ENCODE measurements at regions not wholly inside any gene's neighbourhood (a gene's known extent, or its start where the extent isn't known, plus 50 kb on each side); places are given as distances from the start of the nearest gene placed in this dataset.

GRCh38 chr4:104975617-104976016 lies 171.1 kb upstream of the TET2 start:
- H3K4me2 ChIP-seq (ENCODE audit: low read length) = no peak overlapping the region
- TF ChIP-seq EZH2 (IDR thresholded peaks at IDR 0.05; ENCODE audit: borderline replicate concordance, low read length) = no peak
- TF ChIP-seq CTCF (IDR thresholded peaks at IDR 0.05; ENCODE audit: low read length) = no peak
- H3K36me3 ChIP-seq (ENCODE audit: insufficient read depth, low read length) = no peaks in the 10 kb centered on the region
- no peaks in the 10 kb centered on the region for H3F3A ChIP-seq (ENCODE audit: insufficient read depth, low read length)
- no peaks in the 10 kb centered on the region for H3K79me2 ChIP-seq (ENCODE audit: insufficient read depth, low read length)
- H3K4me1 ChIP-seq (ENCODE audit: insufficient read depth, low read length, severe bottlenecking) = no peaks in the 10 kb centered on the region
- H3K9ac ChIP-seq (ENCODE audit: low read length) = no peak overlapping the region
- H3K9me3 ChIP-seq (ENCODE audit: low read length) = no peaks in the 10 kb centered on the region
- no peaks in the 10 kb centered on the region for H4K20me1 ChIP-seq (ENCODE audit: insufficient read depth, low read length)
- H3K27ac ChIP-seq (ENCODE audit: low read depth, low read length, poor library complexity, severe bottlenecking) = no peak overlapping the region
- H3K27me3 ChIP-seq (ENCODE audit: insufficient read depth, low read length) = no peaks in the 10 kb centered on the region
- no peak overlapping the region for H2AFZ ChIP-seq (ENCODE audit: low read length)
- H3K9me2 ChIP-seq (ENCODE audit: low read depth, low read length) = no peaks in the 10 kb centered on the region
- H3K4me3 ChIP-seq (ENCODE audit: low read depth, low read length, poor library complexity, severe bottlenecking) = no peak overlapping the region

GRCh38 chr4:104976262-104976661 lies 170.4 kb upstream of the TET2 start:
- Histone ChIP-seq H3K36me3 (ENCODE audit: insufficient read depth, low read length) (no peaks in the 10 kb centered on the region), H2AFZ (ENCODE audit: low read length) (no peak overlapping the region), H3K9me2 (ENCODE audit: low read depth, low read length) (no peaks in the 10 kb centered on the region), H3K9me3 (ENCODE audit: low read length) (no peaks in the 10 kb centered on the region), H3F3A (ENCODE audit: insufficient read depth, low read length) (no peaks in the 10 kb centered on the region), H3K27ac (ENCODE audit: low read depth, low read length, poor library complexity, severe bottlenecking) (no peak overlapping the region), H3K4me3 (ENCODE audit: low read depth, low read length, poor library complexity, severe bottlenecking) (no peak overlapping the region), H3K27me3 (ENCODE audit: insufficient read depth, low read length) (no peaks in the 10 kb centered on the region), H3K4me1 (ENCODE audit: insufficient read depth, low read length, severe bottlenecking) (no peaks in the 10 kb centered on the region), H3K79me2 (ENCODE audit: insufficient read depth, low read length) (no peaks in the 10 kb centered on the region), H4K20me1 (ENCODE audit: insufficient read depth, low read length) (no peaks in the 10 kb centered on the region), H3K9ac (ENCODE audit: low read length) (no peak overlapping the region), H3K4me2 (ENCODE audit: low read length) (no peak overlapping the region)
- no peak for TF ChIP-seq EZH2 (IDR thresholded peaks at IDR 0.05; ENCODE audit: borderline replicate concordance, low read length)
- TF ChIP-seq CTCF (IDR thresholded peaks at IDR 0.05; ENCODE audit: low read length) = no peak

GRCh38 chr4:104979083-104979760 lies 167.5 kb upstream of the TET2 start:
- Histone ChIP-seq H3K79me2 (ENCODE audit: insufficient read depth, low read length) (no peaks in the 10 kb centered on the region), H3K4me2 (ENCODE audit: low read length) (no peak overlapping the region), H3K4me3 (ENCODE audit: low read depth, low read length, poor library complexity, severe bottlenecking) (no peak overlapping the region), H2AFZ (ENCODE audit: low read length) (no peak overlapping the region; the same call in 1 of the 2 replicates), H3F3A (ENCODE audit: insufficient read depth, low read length) (no peaks in the 10 kb centered on the region), H3K27ac (ENCODE audit: low read depth, low read length, poor library complexity, severe bottlenecking) (no peak overlapping the region), H4K20me1 (ENCODE audit: insufficient read depth, low read length) (no peaks in the 10 kb centered on the region), H3K9me3 (ENCODE audit: low read length) (no peaks in the 10 kb centered on the region), H3K36me3 (ENCODE audit: insufficient read depth, low read length) (no peaks in the 10 kb centered on the region), H3K9me2 (ENCODE audit: low read depth, low read length) (no peaks in the 10 kb centered on the region), H3K4me1 (ENCODE audit: insufficient read depth, low read length, severe bottlenecking) (no peaks in the 10 kb centered on the region), H3K9ac (ENCODE audit: low read length) (no peak overlapping the region), H3K27me3 (ENCODE audit: insufficient read depth, low read length) (no peaks in the 10 kb centered on the region)
- TF ChIP-seq EZH2 (IDR thresholded peaks at IDR 0.05; ENCODE audit: borderline replicate concordance, low read length) (no peak), CTCF (IDR thresholded peaks at IDR 0.05; ENCODE audit: low read length) (no peak)
